Sigmoid colon (tissue), 4 donors: ENCODE measurements at regions not wholly inside any gene's neighbourhood (a gene's known extent, or its start where the extent isn't known, plus 50 kb on each side); places are given as distances from the start of the nearest gene placed in this dataset.

ENCODE experiments used
- CTCF ChIP-seq, 4 experiments: fragments of 450-650 bp in 3 of 4; fragments of 200-600 bp in 1 of 4; IDR thresholded peaks; one replicate each; pipeline ENCODE4 v1.5.1; 2016 to 2019; ENCODE audit warnings: antibody characterized with exemption in 4 of 4, mild to moderate bottlenecking in 3 of 4, moderate library complexity in 2 of 4
- EP300 ChIP-seq, 4 donors: sonication (generic); formaldehyde crosslinking; IDR thresholded peaks; one replicate each; pipeline ENCODE4 v1.6.1; 2017; ENCODE audit warnings: antibody characterized with exemption in 4 of 4
- POLR2A ChIP-seq, 2 donors: fragments of 450-650 bp; IDR thresholded peaks; one replicate each; pipeline ENCODE4 v1.6.1; 2016; ENCODE audit warnings: antibody characterized with exemption in 2 of 2, mild to moderate bottlenecking in 2 of 2, moderate library complexity in 2 of 2
- POLR2AphosphoS5 ChIP-seq, 4 donors: sonication (generic); formaldehyde crosslinking; IDR thresholded peaks; one replicate each; pipeline ENCODE4 v1.6.1; 2017; ENCODE audit warnings: antibody characterized with exemption in 4 of 4

GRCh38 chr16:54564841-54565240 is 278.3 kb upstream of the IRX3 start:
- TF ChIP-seq POLR2A (IDR thresholded peaks at IDR 0.05), result no peak
- no peak for TF ChIP-seq CTCF (IDR thresholded peaks at IDR 0.05)
- no peak for TF ChIP-seq POLR2AphosphoS5 (IDR thresholded peaks at IDR 0.05)
- no peak for TF ChIP-seq EP300 (IDR thresholded peaks at IDR 0.05)
